HepG2 (cell line): ENCODE measurements at regions not wholly inside any gene's neighbourhood (a gene's known extent, or its start where the extent isn't known, plus 50 kb on each side); places are given as distances from the start of the nearest gene placed in this dataset.

Source experiments
- ATAC-seq: fragments of 200-7000 bp; cut with Tn5 transposase; 3 replicates; pipeline ENCODE4 v1.9.1; 2020; ENCODE audit warnings: mild to moderate bottlenecking, moderate library complexity
- BruUV-seq: library from RNA; stranded (reverse); fragments of 400-500 nt; replicated peaks from 2 replicates; lab custom pipeline; 2021; lab: Mats Ljungman, UMichigan
- CTCF ChIA-PET: fragments of 300-600 bp; formaldehyde crosslinking; extraction: SDS; loops from one replicate; lab custom pipeline; 2021; ENCODE audit warnings: low total read pairs, inconsistent platforms, low intra/inter-chr PET ratio; lab: Yijun Ruan, JAX
- POLR2A ChIA-PET: fragments of 350-600 bp; sonication (Branson Sonifier 250); formaldehyde crosslinking; loops from one replicate; lab custom pipeline; 2020; ENCODE audit warnings: antibody characterized with exemption, inconsistent platforms; lab: Yijun Ruan, JAX
- DNase-seq: peaks from one replicate; pipeline ENCODE4 v3.0.0-alpha.2; 2015; ENCODE audit warnings: low spot score
- FAIRE-seq: peaks from 3 replicates; lab custom pipeline; 2011; peaks lifted over from hg19 to GRCh38; lab: Jason Lieb, UNC
- H2AFZ ChIP-seq: one replicate; pipeline ENCODE4 v1.6.1; 2011; ENCODE audit warnings: low read length, inconsistent platforms
- H3K27ac ChIP-seq: fragments of 300-600 bp; 3 replicates; pipeline ENCODE4 v1.8.0; 2011; ENCODE audit warnings: mixed run types, mild to moderate bottlenecking, mixed read lengths, low read length, inconsistent platforms; ENCODE audit not compliant: insufficient read depth; ENCODE audit errors: extremely low read length
- H3K27me3 ChIP-seq, 2 experiments: fragments of 200-600 bp in 1 of 2; 2 replicates in 1 of 2; 3 replicates in 1 of 2; pipeline versions ENCODE4 v1.6.0 to v1.8.0; 2011; ENCODE audit warnings: low read length in 2 of 2, mild to moderate bottlenecking in 2 of 2, moderate library complexity in 2 of 2, inconsistent platforms in 1 of 2; ENCODE audit not compliant: insufficient read depth in 2 of 2, control insufficient read depth in 1 of 2
- H3K36me3 ChIP-seq, 2 experiments: fragments of 200-600 bp in 1 of 2; replicated peaks in 1 of 2; 2 replicates in 1 of 2; 3 replicates in 1 of 2; pipeline versions ENCODE4 v1.5.1 to v1.8.0; 2011; ENCODE audit warnings: low read length in 2 of 2, inconsistent platforms in 1 of 2; ENCODE audit not compliant: insufficient read depth in 2 of 2, control insufficient read depth in 1 of 2
- H3K4me1 ChIP-seq: 2 replicates; pipeline ENCODE4 v1.5.1; 2012; ENCODE audit warnings: low read length, inconsistent platforms; ENCODE audit not compliant: insufficient read depth
- H3K4me2 ChIP-seq: 2 replicates; pipeline ENCODE4 v1.6.0; 2011; ENCODE audit warnings: low read depth, low read length, inconsistent platforms
- H3K4me3 ChIP-seq, 3 experiments: fragments of 200-600 bp in 1 of 3; sonication (generic), shearing (Covaris generic) in 1 of 3; replicated peaks in 1 of 3; 2 replicates each; pipeline ENCODE4 v1.5.1; 2011 to 2016; ENCODE audit warnings: low read length in 3 of 3, inconsistent platforms in 2 of 3, low read depth in 2 of 3, mild to moderate bottlenecking in 2 of 3, control low read depth in 1 of 3, mixed read lengths in 1 of 3; ENCODE audit not compliant: insufficient read depth in 1 of 3
- H3K79me2 ChIP-seq: one replicate; pipeline ENCODE4 v1.6.1; 2011; ENCODE audit warnings: low read length, inconsistent platforms; ENCODE audit not compliant: insufficient read depth
- H3K9ac ChIP-seq: 2 replicates; pipeline ENCODE4 v1.6.0; 2011; ENCODE audit warnings: mild to moderate bottlenecking, low read depth, low read length, inconsistent platforms; ENCODE audit not compliant: insufficient read depth
- H3K9me3 ChIP-seq: 2 replicates; pipeline ENCODE4 v1.5.1; 2012; ENCODE audit warnings: mild to moderate bottlenecking, low read length
- H4K20me1 ChIP-seq: 2 replicates; pipeline ENCODE4 v1.6.0; 2011; ENCODE audit warnings: inconsistent platforms, mild to moderate bottlenecking, low read length, moderate library complexity; ENCODE audit not compliant: insufficient read depth
- ATF1 ChIP-seq: IDR thresholded peaks from 2 replicates; pipeline ENCODE4 v1.6.1; 2016; ENCODE audit warnings: mild to moderate bottlenecking, control low read depth
- CHCHD3 ChIP-seq: sonication (generic); formaldehyde crosslinking; IDR thresholded peaks from 2 replicates; pipeline ENCODE4 v1.8.0; 2022; ENCODE audit warnings: mild to moderate bottlenecking, missing genetic modification reagents, moderate library complexity
- FOSL2 ChIP-seq: sonication (generic); formaldehyde crosslinking; IDR thresholded peaks from 2 replicates; pipeline ENCODE4 v1.4.0; 2020; ENCODE audit warnings: missing genetic modification reagents
- HIVEP1 ChIP-seq: sonication (generic); formaldehyde crosslinking; IDR thresholded peaks from 2 replicates; pipeline ENCODE4 v1.4.0; 2020; ENCODE audit warnings: mild to moderate bottlenecking, missing genetic modification reagents
- JUN ChIP-seq: sonication (generic); formaldehyde crosslinking; IDR thresholded peaks from 2 replicates; pipeline ENCODE4 v1.4.0; 2020; ENCODE audit warnings: mild to moderate bottlenecking, missing genetic modification reagents
- KLF15 ChIP-seq: sonication (generic); formaldehyde crosslinking; IDR thresholded peaks from 2 replicates; pipeline ENCODE4 v1.8.1; 2023; ENCODE audit warnings: borderline replicate concordance, mild to moderate bottlenecking, inconsistent platforms, missing genetic modification reagents, mixed read lengths
- NFE2L2 ChIP-seq: fragments of 150-350 bp; IDR thresholded peaks from 2 replicates; pipeline ENCODE4 v1.6.1; 2014; ENCODE audit warnings: low read length
- PCBP2 ChIP-seq: fragments of 200-400 bp; formaldehyde crosslinking; optimal IDR thresholded peaks from 2 replicates; pipeline ENCODE3; 2018; ENCODE audit warnings: low read length, low read depth; ENCODE audit not compliant: poor library complexity, severe bottlenecking
- SIX1 ChIP-seq: sonication (generic); formaldehyde crosslinking; IDR thresholded peaks from 2 replicates; pipeline ENCODE4 v1.4.0; 2020; ENCODE audit warnings: missing genetic modification reagents, borderline replicate concordance
- TERF1 ChIP-seq: sonication (generic); formaldehyde crosslinking; IDR thresholded peaks from 2 replicates; pipeline ENCODE4 v1.8.0; 2022; ENCODE audit warnings: mild to moderate bottlenecking, missing genetic modification reagents, moderate library complexity
- ZNF260 ChIP-seq: sonication (generic); formaldehyde crosslinking; IDR thresholded peaks from 2 replicates; pipeline ENCODE4 v1.4.0; 2020; ENCODE audit warnings: missing genetic modification reagents, low read depth, mild to moderate bottlenecking, borderline replicate concordance
- ZNF609 ChIP-seq: sonication (generic); formaldehyde crosslinking; IDR thresholded peaks from 2 replicates; pipeline ENCODE4 v1.4.0; 2020; ENCODE audit warnings: mild to moderate bottlenecking, missing genetic modification reagents, borderline replicate concordance
- WGBS: methylation state at CpG from one replicate; pipeline ENCODE4 v1.1.6; 2017; ENCODE audit warnings: low lambda C conversion rate; 5-methylcytosine and 5-hydroxymethylcytosine counted together
- in situ Hi-C: cut with HindIII; loops from 2 replicates; pipeline ENCODE4 v1.10.0; 2017; ENCODE audit warnings: low pct_unique_long_range_greater_than_20kb; ENCODE audit not compliant: extremely low pct_ligation_motif_present
- intact Hi-C: fragments of 100-400 bp; cut with micrococcal nuclease; formaldehyde crosslinking; loops from one replicate; pipeline ENCODE4 v1.10.0; 2022; ENCODE audit not compliant: unreplicated experiment
- TF ChIP-seq, protein P1 (sequence below): sonication (generic); formaldehyde crosslinking; IDR thresholded peaks from 2 replicates; pipeline ENCODE4 v1.4.0; 2020; ENCODE audit warnings: missing genetic modification reagents
- TF ChIP-seq, protein P2 (sequence below): sonication (generic); formaldehyde crosslinking; IDR thresholded peaks from 2 replicates; pipeline ENCODE4 v1.5.0; 2020; ENCODE audit warnings: missing genetic modification reagents
- TF ChIP-seq, protein P3 (sequence below): sonication (generic); formaldehyde crosslinking; conservative IDR thresholded peaks from 2 replicates; pipeline ENCODE4 v1.8.1; 2023; ENCODE audit warnings: missing genetic modification reagents

DNA sequence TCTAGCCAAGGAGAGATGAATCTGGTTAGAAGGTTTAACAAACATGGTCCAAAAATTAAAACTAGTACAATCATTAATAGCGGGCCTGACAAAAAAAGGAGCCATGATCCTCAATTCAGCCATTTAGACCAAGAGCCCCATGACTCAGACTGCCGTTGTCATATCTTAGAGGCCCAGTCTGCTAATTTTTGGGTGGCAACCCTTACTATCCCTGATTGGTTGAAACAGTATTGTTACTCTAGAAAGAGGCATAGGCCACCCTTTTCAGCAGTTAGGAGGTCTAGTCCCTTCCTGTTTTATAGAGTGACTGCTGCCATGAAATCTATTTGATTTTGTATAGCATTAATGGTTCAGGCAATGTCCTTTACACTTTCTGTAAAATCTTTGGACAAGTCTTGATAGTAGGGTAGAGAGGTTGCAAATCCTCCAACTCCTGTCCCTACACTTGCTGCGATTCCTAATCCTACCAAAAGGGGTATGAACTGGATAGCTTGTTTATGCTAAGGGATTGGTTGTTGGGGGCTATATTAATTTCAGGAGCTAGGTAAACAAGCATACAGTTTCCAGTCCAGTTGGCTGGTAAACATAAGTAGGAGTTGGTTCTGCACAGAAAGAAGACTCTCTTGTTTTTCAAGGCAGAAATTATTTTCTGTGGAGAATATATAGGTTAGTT lies 1056.3 kb upstream of the CNTN5 start:
- Histone ChIP-seq H3K36me3 (no peaks in the 10 kb centered on the region), H3K27me3 (no peaks in the 10 kb centered on the region), H2AFZ (no peak overlapping the region), H3K27ac (no peak overlapping the region), H3K4me2 (no peak overlapping the region), H3K4me3 (no peak overlapping the region), H3K9me3 (no peaks in the 10 kb centered on the region), H3K79me2 (no peaks in the 10 kb centered on the region), H3K9ac (no peak overlapping the region), H3K4me1 (no peaks in the 10 kb centered on the region), H4K20me1 (no peaks in the 10 kb centered on the region)
- 0% methylated on average over 3 of the region's 3 CpGs for WGBS
- FAIRE-seq (no peak), DNase-seq (no peak), ATAC-seq (no peak)
- intact Hi-C loops (no loop called here), in situ Hi-C loops (no loop called here)
- BruUV-seq = no TSS peak
- ChIA-PET POLR2A (no interaction called here), CTCF (no interaction called here)
- TF ChIP-seq ZNF260 (CRISPR knock-in tag) (no peak), KLF15 (CRISPR knock-in tag) (no peak), CHCHD3 (CRISPR knock-in tag) (no peak), PCBP2 (no peak), ZNF609 (CRISPR knock-in tag) (no peak), FOSL2 (CRISPR knock-in tag) (no peak), HIVEP1 (CRISPR knock-in tag) (no peak), ATF1 (CRISPR knock-in tag) (no peak), JUN (CRISPR knock-in tag) (no peak), SIX1 (CRISPR knock-in tag) (no peak), NFE2L2 (no peak), TERF1 (CRISPR knock-in tag) (no peak)
- TF ChIP-seq, protein P1, sequence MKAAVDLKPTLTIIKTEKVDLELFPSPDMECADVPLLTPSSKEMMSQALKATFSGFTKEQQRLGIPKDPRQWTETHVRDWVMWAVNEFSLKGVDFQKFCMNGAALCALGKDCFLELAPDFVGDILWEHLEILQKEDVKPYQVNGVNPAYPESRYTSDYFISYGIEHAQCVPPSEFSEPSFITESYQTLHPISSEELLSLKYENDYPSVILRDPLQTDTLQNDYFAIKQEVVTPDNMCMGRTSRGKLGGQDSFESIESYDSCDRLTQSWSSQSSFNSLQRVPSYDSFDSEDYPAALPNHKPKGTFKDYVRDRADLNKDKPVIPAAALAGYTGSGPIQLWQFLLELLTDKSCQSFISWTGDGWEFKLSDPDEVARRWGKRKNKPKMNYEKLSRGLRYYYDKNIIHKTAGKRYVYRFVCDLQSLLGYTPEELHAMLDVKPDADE (CRISPR knock-in tag) = no peak
- TF ChIP-seq, protein P2, sequence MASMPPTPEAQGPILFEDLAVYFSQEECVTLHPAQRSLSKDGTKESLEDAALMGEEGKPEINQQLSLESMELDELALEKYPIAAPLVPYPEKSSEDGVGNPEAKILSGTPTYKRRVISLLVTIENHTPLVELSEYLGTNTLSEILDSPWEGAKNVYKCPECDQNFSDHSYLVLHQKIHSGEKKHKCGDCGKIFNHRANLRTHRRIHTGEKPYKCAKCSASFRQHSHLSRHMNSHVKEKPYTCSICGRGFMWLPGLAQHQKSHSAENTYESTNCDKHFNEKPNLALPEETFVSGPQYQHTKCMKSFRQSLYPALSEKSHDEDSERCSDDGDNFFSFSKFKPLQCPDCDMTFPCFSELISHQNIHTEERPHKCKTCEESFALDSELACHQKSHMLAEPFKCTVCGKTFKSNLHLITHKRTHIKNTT (CRISPR knock-in tag) = no peak
- TF ChIP-seq, protein P3, sequence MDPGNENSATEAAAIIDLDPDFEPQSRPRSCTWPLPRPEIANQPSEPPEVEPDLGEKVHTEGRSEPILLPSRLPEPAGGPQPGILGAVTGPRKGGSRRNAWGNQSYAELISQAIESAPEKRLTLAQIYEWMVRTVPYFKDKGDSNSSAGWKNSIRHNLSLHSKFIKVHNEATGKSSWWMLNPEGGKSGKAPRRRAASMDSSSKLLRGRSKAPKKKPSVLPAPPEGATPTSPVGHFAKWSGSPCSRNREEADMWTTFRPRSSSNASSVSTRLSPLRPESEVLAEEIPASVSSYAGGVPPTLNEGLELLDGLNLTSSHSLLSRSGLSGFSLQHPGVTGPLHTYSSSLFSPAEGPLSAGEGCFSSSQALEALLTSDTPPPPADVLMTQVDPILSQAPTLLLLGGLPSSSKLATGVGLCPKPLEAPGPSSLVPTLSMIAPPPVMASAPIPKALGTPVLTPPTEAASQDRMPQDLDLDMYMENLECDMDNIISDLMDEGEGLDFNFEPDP (CRISPR knock-in tag) = no peak
